GM12892 (cell line): ENCODE measurements at regions not wholly inside any gene's neighbourhood (a gene's known extent, or its start where the extent isn't known, plus 50 kb on each side); places are given as distances from the start of the nearest gene placed in this dataset.

Experiments used
- DNase-seq: peaks from one replicate; pipeline ENCODE4 v3.0.0; 2011; ENCODE audit not compliant: insufficient read length
- FAIRE-seq: peaks from 2 replicates; lab custom pipeline; 2011; peaks lifted over from hg19 to GRCh38; lab: Jason Lieb, UNC
- POLR2A ChIP-seq: IDR thresholded peaks from 2 replicates; pipeline ENCODE4 v1.6.1; 2011; ENCODE audit warnings: low read depth, low read length, control low read depth
- POLR2AphosphoS5 ChIP-seq: IDR thresholded peaks from 2 replicates; pipeline ENCODE4 v1.6.1; 2011; ENCODE audit warnings: low read depth, low read length, control low read depth
- TAF1 ChIP-seq: IDR thresholded peaks from 2 replicates; pipeline ENCODE4 v1.6.1; 2011; ENCODE audit warnings: low read depth, mild to moderate bottlenecking, control low read depth, low read length, borderline replicate concordance

GRCh38 chr17:34199454-34199853, 55.6 kb upstream of the CCL2 start:
- TF ChIP-seq POLR2AphosphoS5 (no peak), TAF1 (no peak), POLR2A (no peak)
- FAIRE-seq (no peak), DNase-seq (no peak)

GRCh38 chr17:34199932-34200534, 55.1 kb upstream of the CCL2 start:
- no peak for TF ChIP-seq TAF1
- TF ChIP-seq POLR2A: no peak
- TF ChIP-seq POLR2AphosphoS5: no peak
- FAIRE-seq (peak; percentile 95), DNase-seq (peak; percentile 34)

DNA sequence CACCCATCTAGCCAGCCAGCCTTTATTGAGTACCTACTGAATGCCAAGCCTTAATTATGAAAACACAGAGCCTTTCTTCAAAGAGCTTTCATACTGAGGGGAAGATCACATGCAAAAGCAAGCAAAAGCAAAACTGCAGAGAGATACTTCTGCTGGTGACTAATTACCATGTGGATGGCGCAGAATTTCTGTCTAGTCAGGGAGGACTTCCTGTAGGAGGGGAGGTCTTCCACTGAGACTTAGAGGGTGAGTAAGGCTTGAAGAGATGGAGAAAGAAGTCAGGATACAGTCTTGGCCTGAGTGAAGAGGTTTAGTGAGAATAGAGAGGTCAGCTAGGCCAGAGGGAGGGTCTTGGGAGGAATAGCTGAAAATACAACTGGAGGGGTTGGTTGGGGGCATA, 53.9 kb upstream of the CCL2 start:
- no peak for FAIRE-seq

GRCh38 chr17:34201767-34202166, 53.3 kb upstream of the CCL2 start:
- TF ChIP-seq TAF1: no peak
- no peak for TF ChIP-seq POLR2AphosphoS5
- no peak for TF ChIP-seq POLR2A
- FAIRE-seq: no peak
- DNase-seq: no peak

More for the DNA sequence above, 53.9 kb upstream of the CCL2 start:
- no peak for DNase-seq
- TF ChIP-seq POLR2A: no peak
- TF ChIP-seq POLR2AphosphoS5: no peak
- TF ChIP-seq TAF1: no peak

- DNase-seq (no peak), FAIRE-seq (no peak)
- TF ChIP-seq TAF1: no peak
- TF ChIP-seq POLR2AphosphoS5: no peak
- no peak for TF ChIP-seq POLR2A
Observed at GRCh38 chr17:34203018-34203638, 52.0 kb upstream of the CCL2 start.

DNA sequence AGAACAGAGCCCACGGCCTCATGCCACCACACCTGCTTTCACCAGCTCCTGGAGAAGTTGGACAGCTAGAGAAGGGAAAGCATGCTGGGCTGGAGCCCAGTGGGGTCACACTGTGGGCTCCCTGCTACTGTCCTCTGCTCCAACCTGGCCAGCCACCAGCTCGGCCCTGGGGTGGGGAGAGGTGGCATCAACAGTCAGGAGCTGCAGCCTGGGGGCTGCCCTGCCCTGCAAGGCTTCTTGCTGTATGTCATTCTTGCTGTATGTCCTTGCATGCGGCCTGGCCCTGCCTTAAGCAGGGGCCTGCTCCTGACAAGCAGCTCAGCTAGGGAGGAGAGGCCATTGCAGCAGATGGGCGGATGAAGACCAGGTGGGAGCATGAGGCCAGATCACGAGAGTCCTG, 50.7 kb upstream of the CCL2 start:
- no peak for DNase-seq
- TF ChIP-seq POLR2AphosphoS5: no peak
- no peak for TF ChIP-seq POLR2A
- FAIRE-seq: no peak
